ENCODE measurements at regions not wholly inside any gene's neighbourhood (a gene's known extent, or its start where the extent isn't known, plus 50 kb on each side); places are given as distances from the start of the nearest gene placed in this dataset.

GRCh38 chr13:78147905-78148304, 229.3 kb upstream of the EDNRB start:
- H3K4me1 Mint-ChIP-seq (ENCODE audit: low read depth), result no peaks in the 10 kb centered on the region
- Histone ChIP-seq H3K36me3 (ENCODE audit: insufficient read depth, low read length) (no peaks in the 10 kb centered on the region), H3K4me3 (ENCODE audit: low read length) (no peak overlapping the region), H3K4me1 (ENCODE audit: insufficient read depth, low read length) (no peaks in the 10 kb centered on the region), H3K27ac (ENCODE audit: low read depth in 1 of 2, low read length in 2 of 2) (no peak overlapping the region), H3K27me3 (ENCODE audit: control insufficient read depth in 1 of 2, insufficient read depth in 2 of 2, low read length in 2 of 2) (no peaks in the 10 kb centered on the region), H3K9me3 (ENCODE audit: control insufficient read depth in 1 of 2, insufficient read depth in 1 of 2, low read length in 2 of 2) (no peaks in the 10 kb centered on the region)
- no peak overlapping the region for H3K4me3 Mint-ChIP-seq
- no peak overlapping the region for H3K27ac Mint-ChIP-seq
- ChIA-PET CTCF (no interaction called here), POLR2A (no interaction called here)
- TF ChIP-seq CTCF (IDR thresholded peaks at IDR 0.05), result no peak
- DNase-seq, result no peak
- H3K36me3 Mint-ChIP-seq (ENCODE audit: low read depth), result no peaks in the 10 kb centered on the region
- peaks cover 3% of the 10 kb centered on the region for H3K9me3 Mint-ChIP-seq
- intact Hi-C loops (cut with DNase I, micrococcal nuclease), result no loop called here
- peaks cover 12% of the 10 kb centered on the region for H3K27me3 Mint-ChIP-seq
- ATAC-seq (ENCODE audit: poor library complexity), result no peak

- H3K36me3 ChIP-seq (ENCODE audit: insufficient read depth, low read length), result no peaks in the 10 kb centered on the region
- Mint-ChIP-seq H3K4me3 (no peak overlapping the region), H3K4me1 (ENCODE audit: low read depth) (no peaks in the 10 kb centered on the region), H3K9me3 (no peaks in the 10 kb centered on the region), H3K27me3 (peaks cover 15% of the 10 kb centered on the region), H3K36me3 (ENCODE audit: low read depth) (no peaks in the 10 kb centered on the region), H3K27ac (no peak overlapping the region)
- intact Hi-C loops (cut with DNase I, micrococcal nuclease), result no loop called here
- DNase-seq (no peak), ATAC-seq (ENCODE audit: poor library complexity) (no peak)
- ChIA-PET CTCF (interaction anchor here (1.6 kb wide), 1 partner anchor 833 kb away, joined by 4 read pairs; no protein-coding TSS in a partner anchor), POLR2A (no interaction called here)
- H3K4me3 ChIP-seq (ENCODE audit: low read length), result no peak overlapping the region
- no peak for TF ChIP-seq CTCF (IDR thresholded peaks at IDR 0.05)
- H3K27me3 ChIP-seq (ENCODE audit: control insufficient read depth in 1 of 2, insufficient read depth in 2 of 2, low read length in 2 of 2), result no peaks in the 10 kb centered on the region
- no peaks in the 10 kb centered on the region for H3K9me3 ChIP-seq (ENCODE audit: control insufficient read depth in 1 of 2, insufficient read depth in 1 of 2, low read length in 2 of 2)
- no peaks in the 10 kb centered on the region for H3K4me1 ChIP-seq (ENCODE audit: insufficient read depth, low read length)
- no peak overlapping the region for H3K27ac ChIP-seq (ENCODE audit: low read depth in 1 of 2, low read length in 2 of 2)
These were observed 226.6 kb upstream of the EDNRB start for GRCh38 chr13:78145276-78145675.

- intact Hi-C loops (cut with DNase I, micrococcal nuclease), result loop anchor here (5.0 to 10.0 kb wide), 3 partner anchors 618 to 1285 kb away; no protein-coding TSS in a partner anchor
- H3K9me3 ChIP-seq (ENCODE audit: control insufficient read depth in 1 of 2, insufficient read depth in 1 of 2, low read length in 2 of 2), result no peaks in the 10 kb centered on the region
- TF ChIP-seq CTCF (IDR thresholded peaks at IDR 0.05), result no peak
- H3K27ac Mint-ChIP-seq, result no peak overlapping the region
- H3K4me3 ChIP-seq (ENCODE audit: low read length), result no peak overlapping the region
- DNase-seq, result no peak
- no peaks in the 10 kb centered on the region for H3K27me3 ChIP-seq (ENCODE audit: control insufficient read depth in 1 of 2, insufficient read depth in 2 of 2, low read length in 2 of 2)
- no peaks in the 10 kb centered on the region for H3K36me3 ChIP-seq (ENCODE audit: insufficient read depth, low read length)
- peaks cover 7% of the 10 kb centered on the region for H3K4me1 ChIP-seq (ENCODE audit: insufficient read depth, low read length)
- no peak overlapping the region for H3K4me3 Mint-ChIP-seq
- POLR2A ChIA-PET, result no interaction called here
- no peaks in the 10 kb centered on the region for H3K9me3 Mint-ChIP-seq
- H3K27me3 Mint-ChIP-seq, result peaks cover 19% of the 10 kb centered on the region
- no peak overlapping the region for H3K27ac ChIP-seq (ENCODE audit: low read depth in 1 of 2, low read length in 2 of 2)
- H3K4me1 Mint-ChIP-seq (ENCODE audit: low read depth), result peaks cover 6% of the 10 kb centered on the region
- CTCF ChIA-PET, result interaction anchor here (3.2 kb wide), 1 partner anchor 839 kb away, joined by 15 read pairs; no protein-coding TSS in a partner anchor
- ATAC-seq (ENCODE audit: poor library complexity), result no peak
- H3K36me3 Mint-ChIP-seq (ENCODE audit: low read depth), result no peaks in the 10 kb centered on the region
These were observed 221.1 kb upstream of the EDNRB start for GRCh38 chr13:78139765-78140164.

All from CD4-positive, alpha-beta T cell (primary cell).